A549 (cell line): ENCODE measurements at regions not wholly inside any gene's neighbourhood (a gene's known extent, or its start where the extent isn't known, plus 50 kb on each side); places are given as distances from the start of the nearest gene placed in this dataset.

Experiments used
- ATAC-seq, 2 experiments: fragments of 200-7000 bp in 1 of 2; fragments of >200 bp in 1 of 2; cut with Nextera tagmentation in 1 of 2; cut with Tn5 transposase in 1 of 2; 3 replicates each; pipeline versions ENCODE4 v1.8.0 to v1.9.1; 2018 to 2020; ENCODE audit warnings: mild to moderate bottlenecking in 1 of 2, moderate library complexity in 1 of 2
- CTCF ChIA-PET: fragments of 300-600 bp; sonication (Branson Sonifier 250); formaldehyde crosslinking; extraction: SDS; loops from one replicate; lab custom pipeline; 2021; ENCODE audit warnings: antibody characterized with exemption, inconsistent platforms; lab: Yijun Ruan, JAX
- POLR2A ChIA-PET: fragments of 350-600 bp; formaldehyde crosslinking; extraction: SDS; loops from one replicate; lab custom pipeline; 2021; ENCODE audit warnings: antibody characterized with exemption, inconsistent platforms; lab: Yijun Ruan, JAX
- DNase-seq, 2 experiments: peaks; one replicate each; pipeline versions ENCODE4 v3.0.0 to v3.0.0-alpha.2; 2011 to 2016; ENCODE audit warnings: low read depth in 1 of 2, low spot score in 1 of 2
- FAIRE-seq: peaks from 2 replicates; lab custom pipeline; 2011; peaks lifted over from hg19 to GRCh38; lab: Jason Lieb, UNC
- H3K27ac ChIP-seq, 2 experiments: fragments of >200 bp; sonication (Bioruptor Twin); formaldehyde crosslinking; 3 replicates each; pipeline ENCODE4 v1.5.1; 2016 to 2017
- H3K4me1 ChIP-seq: fragments of >200 bp; sonication (Bioruptor Twin); formaldehyde crosslinking; 3 replicates; pipeline ENCODE4 v1.6.1; 2016
- H3K4me2 ChIP-seq: fragments of >200 bp; sonication (Bioruptor Twin); formaldehyde crosslinking; 3 replicates; pipeline ENCODE4 v1.6.1; 2016
- H3K4me3 ChIP-seq: fragments of >200 bp; sonication (Bioruptor Twin); formaldehyde crosslinking; 3 replicates; pipeline ENCODE4 v1.5.1; 2016
- H3K9me3 ChIP-seq: fragments of >200 bp; sonication (Bioruptor Twin); formaldehyde crosslinking; 3 replicates; pipeline ENCODE4 v1.6.1; 2016
- BHLHE40 ChIP-seq: IDR thresholded peaks from 2 replicates; pipeline ENCODE4 v1.6.1; 2012; ENCODE audit warnings: low read depth, low read length, inconsistent platforms
- CEBPB ChIP-seq, 2 experiments: fragments of >200 bp in 1 of 2; sonication (Bioruptor Twin) in 1 of 2; formaldehyde crosslinking in 1 of 2; IDR thresholded peaks; 2 replicates each; pipeline ENCODE4 v1.6.1; 2012 to 2016
- ESRRA ChIP-seq: fragments of 150-350 bp; IDR thresholded peaks from 2 replicates; pipeline ENCODE4 v1.6.1; 2014; ENCODE audit warnings: mild to moderate bottlenecking, low read length, borderline replicate concordance
- GATA3 ChIP-seq: IDR thresholded peaks from 2 replicates; pipeline ENCODE4 v1.6.1; 2012; ENCODE audit warnings: borderline replicate concordance
- HDAC2 ChIP-seq: fragments of 200-600 bp; sonication (generic); IDR thresholded peaks from 2 replicates; pipeline ENCODE4 v1.6.1; 2016
- HEYL ChIP-seq: fragments of 250-450 bp; sonication (Bioruptor Pico); IDR thresholded peaks from 2 replicates; pipeline ENCODE4 v1.8.0; 2021; ENCODE audit warnings: mild to moderate bottlenecking, moderate library complexity
- HOXB5 ChIP-seq: fragments of 250-450 bp; sonication (Bioruptor Pico); IDR thresholded peaks from 2 replicates; pipeline ENCODE4 v1.5.0; 2020; ENCODE audit warnings: mild to moderate bottlenecking, moderate library complexity
- JUN ChIP-seq, 2 experiments: fragments of >200 bp; sonication (Bioruptor Twin); formaldehyde crosslinking; IDR thresholded peaks; 2 replicates in 1 of 2; 3 replicates in 1 of 2; pipeline ENCODE4 v1.6.1; 2016 to 2017
- KDM1A ChIP-seq: fragments of 200-600 bp; sonication (generic); IDR thresholded peaks from 2 replicates; pipeline ENCODE4 v1.6.1; 2016; ENCODE audit warnings: low read depth, mild to moderate bottlenecking
- POLR2A ChIP-seq: IDR thresholded peaks from 2 replicates; pipeline ENCODE4 v1.6.1; 2012; ENCODE audit warnings: mild to moderate bottlenecking, low read length
- RFX5 ChIP-seq: fragments of 450-650 bp; IDR thresholded peaks from 2 replicates; pipeline ENCODE4 v1.7.1; 2014; ENCODE audit warnings: antibody characterized with exemption, mild to moderate bottlenecking, moderate library complexity
- RNF2 ChIP-seq: fragments of 200-600 bp; sonication (generic); IDR thresholded peaks from 2 replicates; pipeline ENCODE4 v1.6.1; 2016; ENCODE audit warnings: low read depth, mild to moderate bottlenecking, antibody characterized with exemption, moderate library complexity, borderline replicate concordance
- ZFP36 ChIP-seq: fragments of 450-650 bp; IDR thresholded peaks from 2 replicates; pipeline ENCODE4 v1.6.1; 2014; ENCODE audit warnings: borderline replicate concordance; ENCODE audit not compliant: partially characterized antibody
- WGBS: methylation state at CpG from one replicate; pipeline ENCODE4 v1.1.6; 2017; ENCODE audit errors: missing lambda C conversion rate; 5-methylcytosine and 5-hydroxymethylcytosine counted together
- TF ChIP-seq, protein P1 (sequence below): fragments of >200 bp; sonication (Bioruptor Twin); formaldehyde crosslinking; IDR thresholded peaks from 3 replicates; pipeline ENCODE4 v1.5.1; 2016
- TF ChIP-seq, protein P2 (sequence below): fragments of >200 bp; sonication (Bioruptor Twin); formaldehyde crosslinking; IDR thresholded peaks from 3 replicates; pipeline ENCODE4 v1.6.1; 2016
- TF ChIP-seq, protein P3 (sequence below): fragments of 250-450 bp; sonication (Bioruptor Pico); IDR thresholded peaks from 2 replicates; pipeline ENCODE4 v1.5.0; 2020; ENCODE audit warnings: low read depth, mild to moderate bottlenecking, moderate library complexity
- TF ChIP-seq, protein P4 (sequence below): IDR thresholded peaks from 2 replicates; pipeline ENCODE4 v1.6.1; 2012

DNA sequence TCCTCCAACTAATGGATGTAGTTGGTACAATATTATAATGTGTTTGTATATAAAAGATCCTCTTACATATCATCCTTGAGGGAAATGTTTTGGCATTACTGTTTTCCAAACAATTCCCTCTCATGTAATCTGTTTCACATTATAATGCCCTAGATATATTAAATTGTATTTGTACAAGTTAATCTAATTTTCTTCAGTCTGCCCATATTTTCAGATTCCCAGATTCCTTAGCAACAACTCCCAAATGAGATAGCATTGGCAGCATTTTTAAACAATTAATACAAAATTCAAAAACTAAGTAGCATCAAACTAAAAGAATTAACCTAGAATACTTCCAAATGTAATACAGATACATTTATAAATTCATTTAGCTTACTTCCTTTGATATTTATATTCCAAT lies 860.2 kb downstream of the C12orf50 start:
- DNase-seq (no peak), FAIRE-seq (no peak), ATAC-seq (no peak)
- no peak overlapping the region for H3K27ac ChIP-seq
- ChIA-PET POLR2A (no interaction called here), CTCF (no interaction called here)
- no peak overlapping the region for H3K4me3 ChIP-seq
- H3K4me1 ChIP-seq: no peaks in the 10 kb centered on the region
- peaks cover 25% of the 10 kb centered on the region for H3K9me3 ChIP-seq
- TF ChIP-seq GATA3: no peak
- TF ChIP-seq RFX5: no peak
- TF ChIP-seq, protein P1, sequence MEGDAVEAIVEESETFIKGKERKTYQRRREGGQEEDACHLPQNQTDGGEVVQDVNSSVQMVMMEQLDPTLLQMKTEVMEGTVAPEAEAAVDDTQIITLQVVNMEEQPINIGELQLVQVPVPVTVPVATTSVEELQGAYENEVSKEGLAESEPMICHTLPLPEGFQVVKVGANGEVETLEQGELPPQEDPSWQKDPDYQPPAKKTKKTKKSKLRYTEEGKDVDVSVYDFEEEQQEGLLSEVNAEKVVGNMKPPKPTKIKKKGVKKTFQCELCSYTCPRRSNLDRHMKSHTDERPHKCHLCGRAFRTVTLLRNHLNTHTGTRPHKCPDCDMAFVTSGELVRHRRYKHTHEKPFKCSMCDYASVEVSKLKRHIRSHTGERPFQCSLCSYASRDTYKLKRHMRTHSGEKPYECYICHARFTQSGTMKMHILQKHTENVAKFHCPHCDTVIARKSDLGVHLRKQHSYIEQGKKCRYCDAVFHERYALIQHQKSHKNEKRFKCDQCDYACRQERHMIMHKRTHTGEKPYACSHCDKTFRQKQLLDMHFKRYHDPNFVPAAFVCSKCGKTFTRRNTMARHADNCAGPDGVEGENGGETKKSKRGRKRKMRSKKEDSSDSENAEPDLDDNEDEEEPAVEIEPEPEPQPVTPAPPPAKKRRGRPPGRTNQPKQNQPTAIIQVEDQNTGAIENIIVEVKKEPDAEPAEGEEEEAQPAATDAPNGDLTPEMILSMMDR: no peak
- no peak for TF ChIP-seq HEYL
- no peak for TF ChIP-seq BHLHE40
- no peak for TF ChIP-seq RNF2
- TF ChIP-seq, protein P2, sequence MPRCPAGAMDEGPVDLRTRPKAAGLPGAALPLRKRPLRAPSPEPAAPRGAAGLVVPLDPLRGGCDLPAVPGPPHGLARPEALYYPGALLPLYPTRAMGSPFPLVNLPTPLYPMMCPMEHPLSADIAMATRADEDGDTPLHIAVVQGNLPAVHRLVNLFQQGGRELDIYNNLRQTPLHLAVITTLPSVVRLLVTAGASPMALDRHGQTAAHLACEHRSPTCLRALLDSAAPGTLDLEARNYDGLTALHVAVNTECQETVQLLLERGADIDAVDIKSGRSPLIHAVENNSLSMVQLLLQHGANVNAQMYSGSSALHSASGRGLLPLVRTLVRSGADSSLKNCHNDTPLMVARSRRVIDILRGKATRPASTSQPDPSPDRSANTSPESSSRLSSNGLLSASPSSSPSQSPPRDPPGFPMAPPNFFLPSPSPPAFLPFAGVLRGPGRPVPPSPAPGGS: no peak
- no peak for TF ChIP-seq ESRRA
- TF ChIP-seq HDAC2: no peak
- TF ChIP-seq, protein P3, sequence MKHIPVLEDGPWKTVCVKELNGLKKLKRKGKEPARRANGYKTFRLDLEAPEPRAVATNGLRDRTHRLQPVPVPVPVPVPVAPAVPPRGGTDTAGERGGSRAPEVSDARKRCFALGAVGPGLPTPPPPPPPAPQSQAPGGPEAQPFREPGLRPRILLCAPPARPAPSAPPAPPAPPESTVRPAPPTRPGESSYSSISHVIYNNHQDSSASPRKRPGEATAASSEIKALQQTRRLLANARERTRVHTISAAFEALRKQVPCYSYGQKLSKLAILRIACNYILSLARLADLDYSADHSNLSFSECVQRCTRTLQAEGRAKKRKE: no peak
- no peak for TF ChIP-seq ZFP36
- H3K4me2 ChIP-seq: no peak overlapping the region

DNA sequence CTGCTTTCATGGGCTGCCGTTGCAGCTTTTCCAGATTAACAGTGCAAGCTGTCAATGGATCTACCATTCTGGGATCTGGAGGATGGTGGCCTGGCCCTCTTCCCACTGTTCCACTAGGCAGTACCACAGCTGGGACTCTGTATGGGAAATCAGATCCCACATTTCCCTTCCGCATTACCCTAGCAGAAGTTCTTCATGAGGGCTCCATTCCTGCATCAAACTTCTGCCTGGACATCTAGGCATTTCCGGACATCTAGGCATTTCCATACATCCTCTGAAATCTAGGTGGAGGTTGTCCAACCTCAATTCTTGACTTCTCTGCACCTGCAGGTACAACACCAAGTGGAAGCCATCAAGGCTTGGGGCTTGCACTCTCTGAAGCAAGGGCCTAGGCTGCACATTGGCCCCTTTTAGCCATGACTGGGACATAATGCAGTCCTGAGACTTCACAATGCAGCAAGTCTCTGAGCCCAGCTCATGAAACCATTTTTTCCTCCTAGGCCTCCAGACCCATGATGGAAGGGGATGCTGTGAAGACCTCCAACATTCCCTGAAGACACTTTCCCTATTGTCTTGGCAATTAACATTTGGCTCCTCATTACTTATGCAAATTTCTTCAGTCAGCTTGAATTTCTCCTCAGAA lies 863.3 kb downstream of the C12orf50 start:
- FAIRE-seq (no peak), ATAC-seq (no peak), DNase-seq (peak in 1 of 2 experiments; percentile 24)
- Histone ChIP-seq H3K27ac (no peak overlapping the region), H3K4me1 (peaks cover 7% of the 10 kb centered on the region), H3K4me3 (no peak overlapping the region), H3K9me3 (peaks cover 23% of the 10 kb centered on the region), H3K4me2 (no peak overlapping the region)
- ChIA-PET CTCF (no interaction called here), POLR2A (no interaction called here)
- no peak for TF ChIP-seq KDM1A
- peak; percentile 52 for TF ChIP-seq ZFP36
- 96% methylated on average over 3 of the region's 3 CpGs for WGBS

DNA sequence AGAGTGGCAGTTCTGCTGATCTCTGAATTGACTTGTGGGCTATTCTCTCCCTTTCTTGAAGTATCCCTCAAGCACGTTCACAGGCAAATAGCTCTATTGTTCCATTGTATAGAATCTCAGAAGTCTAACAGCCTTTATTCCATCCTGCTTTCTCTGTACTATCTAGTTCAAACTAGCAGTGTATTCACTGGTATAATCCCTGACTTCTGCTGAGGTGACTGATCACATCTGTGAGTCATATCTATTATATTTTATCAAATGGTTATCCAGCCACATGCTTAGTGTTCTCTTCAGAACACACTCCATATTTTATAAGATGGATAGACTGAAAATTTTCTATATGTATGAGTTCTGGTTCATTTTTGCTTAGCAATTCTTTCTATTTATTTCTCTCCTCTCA lies 866.1 kb downstream of the C12orf50 start:
- Histone ChIP-seq H3K4me1 (peaks cover 12% of the 10 kb centered on the region), H3K9me3 (peaks cover 23% of the 10 kb centered on the region), H3K27ac (no peak overlapping the region), H3K4me3 (no peak overlapping the region), H3K4me2 (no peak overlapping the region)
- CTCF ChIA-PET: no interaction called here
- FAIRE-seq (peak; percentile 32), DNase-seq (no peak), ATAC-seq (no peak)
- POLR2A ChIA-PET: no interaction called here
- 60% methylated on average over 1 of the region's 1 CpG for WGBS
- TF ChIP-seq RFX5: no peak
- no peak for TF ChIP-seq POLR2A
- TF ChIP-seq HOXB5 (CRISPR knock-in tag): no peak

DNA sequence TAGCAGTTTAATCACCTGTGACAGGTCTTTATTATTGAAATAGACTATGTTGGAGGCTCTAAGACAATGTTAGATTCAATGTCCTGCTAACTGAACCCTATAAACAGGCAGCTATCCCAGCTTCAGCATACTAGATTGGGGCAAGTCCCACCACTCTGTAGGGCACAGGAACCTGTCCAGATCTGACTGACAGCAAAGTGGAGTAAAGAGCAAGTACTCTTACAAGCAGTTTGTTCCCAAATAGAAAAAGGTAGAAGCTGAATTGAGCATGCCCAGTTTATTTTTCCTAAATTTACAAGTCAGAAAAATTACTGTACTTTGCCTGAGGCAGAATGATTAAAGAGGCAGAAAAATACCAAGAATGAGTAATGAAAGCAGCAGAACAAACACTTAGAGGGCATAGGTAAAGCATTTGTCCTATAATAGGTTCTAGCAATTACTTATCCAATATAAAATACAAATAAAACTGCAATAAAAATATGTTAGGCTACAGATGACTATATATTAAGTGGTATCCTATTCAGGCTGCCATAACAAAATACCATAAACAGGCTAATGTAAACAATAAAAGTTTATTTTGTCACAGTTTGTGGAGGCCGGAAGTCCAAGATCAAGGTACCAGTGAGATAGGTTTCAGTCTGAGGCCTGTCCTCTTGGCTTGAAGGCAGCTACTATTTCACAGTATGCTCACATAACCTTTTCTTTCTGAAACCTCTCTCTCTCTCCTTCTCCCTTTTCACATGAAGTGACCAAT lies 868.2 kb downstream of the C12orf50 start:
- FAIRE-seq (no peak), ATAC-seq (peak in 1 of 2 experiments; percentile 27; a peak in 1 of 6 replicates), DNase-seq (peak in 1 of 2 experiments; percentile 22)
- 36% methylated on average over 1 of the region's 1 CpG for WGBS
- peak overlapping the region; percentile 27 for H3K4me2 ChIP-seq
- POLR2A ChIA-PET: no interaction called here
- CTCF ChIA-PET: no interaction called here
- peaks cover 20% of the 10 kb centered on the region for H3K4me1 ChIP-seq
- H3K4me3 ChIP-seq: no peak overlapping the region
- 0 out of 6 replicates have a peak overlapping the region, but pooled peaks of 1 of the 2 experiments have one; percentile 9 for H3K27ac ChIP-seq
- H3K9me3 ChIP-seq: peaks cover 13% of the 10 kb centered on the region
- TF ChIP-seq JUN (IDR thresholded peaks at IDR 0.05) (no peak), GATA3 (no peak), HOXB5 (CRISPR knock-in tag) (no peak), BHLHE40 (no peak), CEBPB (IDR thresholded peaks at IDR 0.05) (no peak)
- TF ChIP-seq, protein P4, sequence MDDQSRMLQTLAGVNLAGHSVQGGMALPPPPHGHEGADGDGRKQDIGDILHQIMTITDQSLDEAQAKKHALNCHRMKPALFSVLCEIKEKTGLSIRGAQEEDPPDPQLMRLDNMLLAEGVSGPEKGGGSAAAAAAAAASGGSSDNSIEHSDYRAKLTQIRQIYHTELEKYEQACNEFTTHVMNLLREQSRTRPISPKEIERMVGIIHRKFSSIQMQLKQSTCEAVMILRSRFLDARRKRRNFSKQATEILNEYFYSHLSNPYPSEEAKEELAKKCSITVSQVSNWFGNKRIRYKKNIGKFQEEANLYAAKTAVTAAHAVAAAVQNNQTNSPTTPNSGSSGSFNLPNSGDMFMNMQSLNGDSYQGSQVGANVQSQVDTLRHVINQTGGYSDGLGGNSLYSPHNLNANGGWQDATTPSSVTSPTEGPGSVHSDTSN: no peak
